HL-60 (cell line): ENCODE measurements at regions not wholly inside any gene's neighbourhood (a gene's known extent, or its start where the extent isn't known, plus 50 kb on each side); places are given as distances from the start of the nearest gene placed in this dataset.

Experiments used
- DNase-seq, 2 experiments: peaks; one replicate each; pipeline ENCODE4 v3.0.0-alpha.2; 2010 to 2020; ENCODE audit warnings: low read depth in 1 of 2, low spot score in 1 of 2
- H3K27ac ChIP-seq: fragments of 250-450 bp; sonication (Bioruptor Pico); replicated peaks from 2 replicates; pipeline ENCODE4 v1.5.1; 2020; ENCODE audit warnings: mild to moderate bottlenecking, moderate library complexity
- H3K27me3 ChIP-seq: fragments of 250-450 bp; sonication (Bioruptor Pico); 2 replicates; pipeline ENCODE4 v1.5.1; 2021; ENCODE audit warnings: mild to moderate bottlenecking, moderate library complexity; ENCODE audit not compliant: insufficient read depth, poor library complexity, severe bottlenecking
- H3K4me3 ChIP-seq: replicated peaks from 2 replicates; pipeline ENCODE4 v1.5.1; 2011; ENCODE audit warnings: mild to moderate bottlenecking, control low read depth, low read length; ENCODE audit not compliant: insufficient read depth
- CTCF ChIP-seq: IDR thresholded peaks from one replicate; pipeline ENCODE4 v1.5.1; 2011; ENCODE audit warnings: low read length, control low read depth, inconsistent platforms; ENCODE audit not compliant: insufficient read depth
- GABPA ChIP-seq: IDR thresholded peaks from 2 replicates; pipeline ENCODE4 v1.6.1; 2012; ENCODE audit warnings: low read depth
- POLR2AphosphoS5 ChIP-seq: IDR thresholded peaks from 2 replicates; pipeline ENCODE4 v1.6.1; 2012; ENCODE audit warnings: low read depth
- SPI1 ChIP-seq: IDR thresholded peaks from 2 replicates; pipeline ENCODE4 v1.6.1; 2012; ENCODE audit warnings: low read depth, mild to moderate bottlenecking, borderline replicate concordance
- TF ChIP-seq, protein P1 (sequence below): IDR thresholded peaks from 2 replicates; pipeline ENCODE4 v1.6.1; 2012; ENCODE audit warnings: low read depth; ENCODE audit not compliant: insufficient replicate concordance

- DNase-seq: no peak
- H3K27ac ChIP-seq: no peak overlapping the region
- no peaks in the 10 kb centered on the region for H3K27me3 ChIP-seq
- no peak overlapping the region for H3K4me3 ChIP-seq
- no peak for TF ChIP-seq POLR2AphosphoS5
Measured at GRCh38 chr15:61403884-61404283, 174.8 kb upstream of the RORA start.

- DNase-seq: no peak
Measured at GRCh38 chr15:61401903-61402698, 173.0 kb upstream of the RORA start.

GRCh38 chr15:61398310-61398709 is 169.2 kb upstream of the RORA start:
- no peak for DNase-seq
- Histone ChIP-seq H3K27me3 (no peaks in the 10 kb centered on the region), H3K4me3 (no peak overlapping the region), H3K27ac (no peak overlapping the region)
- no peak for TF ChIP-seq CTCF
- TF ChIP-seq, protein P1, sequence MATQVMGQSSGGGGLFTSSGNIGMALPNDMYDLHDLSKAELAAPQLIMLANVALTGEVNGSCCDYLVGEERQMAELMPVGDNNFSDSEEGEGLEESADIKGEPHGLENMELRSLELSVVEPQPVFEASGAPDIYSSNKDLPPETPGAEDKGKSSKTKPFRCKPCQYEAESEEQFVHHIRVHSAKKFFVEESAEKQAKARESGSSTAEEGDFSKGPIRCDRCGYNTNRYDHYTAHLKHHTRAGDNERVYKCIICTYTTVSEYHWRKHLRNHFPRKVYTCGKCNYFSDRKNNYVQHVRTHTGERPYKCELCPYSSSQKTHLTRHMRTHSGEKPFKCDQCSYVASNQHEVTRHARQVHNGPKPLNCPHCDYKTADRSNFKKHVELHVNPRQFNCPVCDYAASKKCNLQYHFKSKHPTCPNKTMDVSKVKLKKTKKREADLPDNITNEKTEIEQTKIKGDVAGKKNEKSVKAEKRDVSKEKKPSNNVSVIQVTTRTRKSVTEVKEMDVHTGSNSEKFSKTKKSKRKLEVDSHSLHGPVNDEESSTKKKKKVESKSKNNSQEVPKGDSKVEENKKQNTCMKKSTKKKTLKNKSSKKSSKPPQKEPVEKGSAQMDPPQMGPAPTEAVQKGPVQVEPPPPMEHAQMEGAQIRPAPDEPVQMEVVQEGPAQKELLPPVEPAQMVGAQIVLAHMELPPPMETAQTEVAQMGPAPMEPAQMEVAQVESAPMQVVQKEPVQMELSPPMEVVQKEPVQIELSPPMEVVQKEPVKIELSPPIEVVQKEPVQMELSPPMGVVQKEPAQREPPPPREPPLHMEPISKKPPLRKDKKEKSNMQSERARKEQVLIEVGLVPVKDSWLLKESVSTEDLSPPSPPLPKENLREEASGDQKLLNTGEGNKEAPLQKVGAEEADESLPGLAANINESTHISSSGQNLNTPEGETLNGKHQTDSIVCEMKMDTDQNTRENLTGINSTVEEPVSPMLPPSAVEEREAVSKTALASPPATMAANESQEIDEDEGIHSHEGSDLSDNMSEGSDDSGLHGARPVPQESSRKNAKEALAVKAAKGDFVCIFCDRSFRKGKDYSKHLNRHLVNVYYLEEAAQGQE: no peak
- TF ChIP-seq GABPA: no peak
- no peak for TF ChIP-seq SPI1
- no peak for TF ChIP-seq POLR2AphosphoS5

More at GRCh38 chr15:61401903-61402698, 173.0 kb upstream of the RORA start:
- Histone ChIP-seq H3K4me3 (no peak overlapping the region), H3K27ac (no peak overlapping the region), H3K27me3 (no peaks in the 10 kb centered on the region)
- TF ChIP-seq CTCF: no peak
- TF ChIP-seq SPI1: no peak
- TF ChIP-seq, protein P1: no peak
- no peak for TF ChIP-seq GABPA
- no peak for TF ChIP-seq POLR2AphosphoS5

DNA sequence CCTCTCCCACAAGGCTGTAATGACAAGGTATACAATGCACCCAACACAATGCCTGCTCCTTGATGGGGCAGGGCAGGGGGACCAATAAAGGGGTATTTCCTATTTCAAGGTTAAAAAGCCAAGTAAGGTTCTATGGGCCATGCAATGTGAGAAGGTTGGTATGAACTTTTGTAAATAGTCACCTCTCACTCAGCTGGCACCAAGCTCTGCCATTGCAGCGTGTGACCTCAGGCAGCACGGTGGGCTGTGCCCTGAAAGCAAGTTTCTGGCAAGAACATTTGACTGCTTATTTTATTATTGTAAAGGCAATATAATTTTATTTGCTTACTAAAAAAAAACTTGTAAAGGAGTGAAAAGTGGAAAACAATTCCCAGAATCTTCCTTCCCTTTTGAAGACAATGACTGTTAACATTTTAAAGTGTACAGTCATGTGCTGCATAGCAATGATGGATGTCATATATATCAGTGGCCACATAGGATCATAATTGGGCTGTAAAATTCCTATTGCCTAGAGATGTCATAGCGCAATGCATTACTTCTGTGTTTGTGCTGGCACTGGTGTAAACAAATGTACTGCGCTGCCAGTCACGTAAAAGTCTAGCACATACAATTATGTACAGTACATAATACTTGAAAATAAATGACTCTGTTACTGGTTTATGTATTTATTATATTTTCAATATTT is 167.3 kb upstream of the RORA start:
- Histone ChIP-seq H3K4me3 (no peak overlapping the region), H3K27me3 (no peaks in the 10 kb centered on the region), H3K27ac (no peak overlapping the region)
- TF ChIP-seq, protein P1: no peak
- DNase-seq: no peak
